Natural killer cell (primary cell): ENCODE measurements at regions not wholly inside any gene's neighbourhood (a gene's known extent, or its start where the extent isn't known, plus 50 kb on each side); places are given as distances from the start of the nearest gene placed in this dataset.

Source experiments
- ATAC-seq, 3 donors: fragments of 150-1000 bp in 2 of 3; fragments of 200-7000 bp in 1 of 3; cut with Tn5 transposase; 1 replicate in 1 of 3; 2 replicates in 2 of 3; pipeline ENCODE4 v1.10.0; 2021; ENCODE audit warnings: mild to moderate bottlenecking in 2 of 3, moderate library complexity in 2 of 3
- DNase-seq, 2 donors: peaks; one replicate each; pipeline versions ENCODE4 v3.0.0 to v3.0.0-alpha.2; 2013 to 2021; ENCODE audit warnings: mixed read lengths in 1 of 2
- H3K27ac ChIP-seq: one replicate; pipeline ENCODE4 v1.5.1; 2013; ENCODE audit warnings: mild to moderate bottlenecking, low read length
- H3K27me3 ChIP-seq: one replicate; pipeline ENCODE4 v1.6.1; 2013; ENCODE audit warnings: low read length; ENCODE audit not compliant: control insufficient read depth, insufficient read depth
- H3K36me3 ChIP-seq: one replicate; pipeline ENCODE4 v1.6.1; 2013; ENCODE audit warnings: low read length; ENCODE audit not compliant: control insufficient read depth, insufficient read depth
- H3K4me1 ChIP-seq: one replicate; pipeline ENCODE4 v1.6.1; 2013; ENCODE audit warnings: low read length; ENCODE audit not compliant: control insufficient read depth, insufficient read depth
- H3K4me3 ChIP-seq: one replicate; pipeline ENCODE4 v1.5.1; 2013; ENCODE audit warnings: low read length
- H3K9me3 ChIP-seq: one replicate; pipeline ENCODE4 v1.6.1; 2013; ENCODE audit warnings: low read length; ENCODE audit not compliant: control insufficient read depth, insufficient read depth
- H3K27ac Mint-ChIP-seq, 2 donors: one replicate each; pipeline ENCODE4 v1.8.0; 2022; ENCODE audit warnings: mild to moderate bottlenecking in 2 of 2, mixed read lengths in 2 of 2, moderate library complexity in 1 of 2
- H3K27me3 Mint-ChIP-seq, 2 donors: one replicate each; pipeline ENCODE4 v1.8.0; 2022; ENCODE audit warnings: low read depth in 2 of 2, mixed read lengths in 2 of 2
- H3K36me3 Mint-ChIP-seq: one replicate; pipeline ENCODE4 v1.8.0; 2022; ENCODE audit warnings: mixed read lengths
- H3K4me1 Mint-ChIP-seq, 2 donors: one replicate each; pipeline ENCODE4 v1.8.0; 2022; ENCODE audit warnings: mixed read lengths in 2 of 2
- H3K4me3 Mint-ChIP-seq: one replicate; pipeline ENCODE4 v1.8.0; 2022; ENCODE audit warnings: mild to moderate bottlenecking, moderate library complexity, mixed read lengths
- H3K9me3 Mint-ChIP-seq, 2 donors: one replicate each; pipeline ENCODE4 v1.8.0; 2022; ENCODE audit warnings: mixed read lengths in 2 of 2
- CTCF ChIP-seq: fragments of 200-600 bp; IDR thresholded peaks from one replicate; pipeline ENCODE4 v1.8.0; 2022; ENCODE audit warnings: antibody characterized with exemption
- WGBS: methylation state at CpG from one replicate; pipeline ENCODE4 v1.1.7; 2013; ENCODE audit warnings: missing lambda C conversion rate; ENCODE audit not compliant: insufficient coverage; 5-methylcytosine and 5-hydroxymethylcytosine counted together
- intact Hi-C: fragments of 100-400 bp; cut with micrococcal nuclease; formaldehyde crosslinking; loops from one replicate; pipeline ENCODE4 v1.14.2; 2022

GRCh38 chr20:23299673-23300050 is 50.9 kb upstream of the NXT1 start:
- 96% methylated on average over 7 of the region's 7 CpGs for WGBS
- H3K4me3 Mint-ChIP-seq, result no peak overlapping the region
- no peak for ATAC-seq

GRCh38 chr20:23298926-23299672 is 51.5 kb upstream of the NXT1 start:
- Histone ChIP-seq H3K4me1 (no peaks in the 10 kb centered on the region), H3K27me3 (no peaks in the 10 kb centered on the region), H3K36me3 (no peaks in the 10 kb centered on the region), H3K27ac (no peak overlapping the region), H3K4me3 (no peak overlapping the region), H3K9me3 (no peaks in the 10 kb centered on the region)
- Mint-ChIP-seq H3K27ac (no peak overlapping the region), H3K9me3 (no peaks in the 10 kb centered on the region), H3K4me3 (no peak overlapping the region), H3K27me3 (peaks cover 0 to 11% of the 10 kb centered on the region in 2 donors), H3K4me1 (no peaks in the 10 kb centered on the region), H3K36me3 (no peaks in the 10 kb centered on the region)
- ATAC-seq, result no peak
- intact Hi-C loops, result no loop called here
- DNase-seq, result no peak
- 85% methylated on average over 6 of the region's 6 CpGs for WGBS
- no peak for TF ChIP-seq CTCF

More at GRCh38 chr20:23299673-23300050, 50.9 kb upstream of the NXT1 start:
- Histone ChIP-seq H3K36me3 (no peaks in the 10 kb centered on the region), H3K27ac (no peak overlapping the region), H3K4me3 (no peak overlapping the region), H3K9me3 (no peaks in the 10 kb centered on the region), H3K27me3 (no peaks in the 10 kb centered on the region), H3K4me1 (no peaks in the 10 kb centered on the region)
- no peak for DNase-seq
- intact Hi-C loops, result no loop called here
- Mint-ChIP-seq H3K36me3 (no peaks in the 10 kb centered on the region), H3K27ac (no peak overlapping the region), H3K9me3 (no peaks in the 10 kb centered on the region), H3K27me3 (peaks cover 2 to 11% of the 10 kb centered on the region in 2 donors), H3K4me1 (no peaks in the 10 kb centered on the region)
- TF ChIP-seq CTCF, result no peak

- H3K27me3 Mint-ChIP-seq, result peaks cover 0 to 11% of the 10 kb centered on the region in 2 donors
- WGBS, result 84% methylated on average over 6 of the region's 6 CpGs
- intact Hi-C loops, result no loop called here
- H3K36me3 Mint-ChIP-seq, result no peaks in the 10 kb centered on the region
- TF ChIP-seq CTCF, result no peak
- no peak overlapping the region for H3K27ac Mint-ChIP-seq
- no peak overlapping the region for H3K4me3 ChIP-seq
- H3K27ac ChIP-seq, result no peak overlapping the region
- no peaks in the 10 kb centered on the region for H3K27me3 ChIP-seq
- no peaks in the 10 kb centered on the region for H3K9me3 ChIP-seq
- H3K36me3 ChIP-seq, result no peaks in the 10 kb centered on the region
- no peak overlapping the region for H3K4me3 Mint-ChIP-seq
- DNase-seq (no peak), ATAC-seq (no peak)
- no peaks in the 10 kb centered on the region for H3K4me1 Mint-ChIP-seq
- H3K9me3 Mint-ChIP-seq, result no peaks in the 10 kb centered on the region
- H3K4me1 ChIP-seq, result no peaks in the 10 kb centered on the region
Observed at GRCh38 chr20:23298155-23298554, 52.4 kb upstream of the NXT1 start.
